A549 (cell line): ENCODE measurements at regions not wholly inside any gene's neighbourhood (a gene's known extent, or its start where the extent isn't known, plus 50 kb on each side); places are given as distances from the start of the nearest gene placed in this dataset.

Source experiments
- BHLHE40 ChIP-seq: IDR thresholded peaks from 2 replicates; pipeline ENCODE4 v1.6.1; 2012; ENCODE audit warnings: low read depth, low read length, inconsistent platforms
- CEBPB ChIP-seq, 2 experiments: fragments of >200 bp in 1 of 2; sonication (Bioruptor Twin) in 1 of 2; formaldehyde crosslinking in 1 of 2; IDR thresholded peaks; 2 replicates each; pipeline ENCODE4 v1.6.1; 2012 to 2016
- CHD4 ChIP-seq: fragments of 200-600 bp; sonication (generic); IDR thresholded peaks from 2 replicates; pipeline ENCODE4 v1.6.1; 2016; ENCODE audit warnings: antibody characterized with exemption, mild to moderate bottlenecking, borderline replicate concordance
- CTCF ChIP-seq: fragments of >200 bp; sonication (Bioruptor Twin); formaldehyde crosslinking; IDR thresholded peaks from 3 replicates; pipeline ENCODE4 v1.5.1; 2016
- EP300 ChIP-seq, 2 experiments: fragments of >200 bp; sonication (Bioruptor Twin); formaldehyde crosslinking; IDR thresholded peaks; 2 replicates in 1 of 2; 3 replicates in 1 of 2; pipeline ENCODE4 v1.6.1; 2016 to 2017
- MAX ChIP-seq: IDR thresholded peaks from 2 replicates; pipeline ENCODE4 v1.6.1; 2012
- RAD21 ChIP-seq, 2 experiments: fragments of >200 bp in 1 of 2; sonication (Bioruptor Twin) in 1 of 2; formaldehyde crosslinking in 1 of 2; IDR thresholded peaks in 1 of 2; conservative IDR thresholded peaks in 1 of 2; 2 replicates in 1 of 2; 3 replicates in 1 of 2; pipeline ENCODE4 v1.6.1; 2012 to 2018; ENCODE audit warnings: inconsistent platforms in 1 of 2
- SMC3 ChIP-seq: fragments of >200 bp; sonication (Bioruptor Twin); formaldehyde crosslinking; IDR thresholded peaks from 3 replicates; pipeline ENCODE4 v1.6.1; 2018; ENCODE audit warnings: inconsistent platforms

- TF ChIP-seq CTCF (no peak), EP300 (IDR thresholded peaks at IDR 0.05) (no peak), RAD21 (conservative IDR thresholded peaks at IDR 0.05 in 1 of 2, IDR thresholded peaks at IDR 0.05 in 1 of 2) (no peak), CEBPB (IDR thresholded peaks at IDR 0.05) (no peak), SMC3 (no peak), MAX (no peak), CHD4 (no peak), BHLHE40 (no peak)
Measured at GRCh38 chr5:97276474-97277120, 93.5 kb upstream of the RIOK2 start.
